ENCODE measurements at regions not wholly inside any gene's neighbourhood (a gene's known extent, or its start where the extent isn't known, plus 50 kb on each side); places are given as distances from the start of the nearest gene placed in this dataset.

DNA sequence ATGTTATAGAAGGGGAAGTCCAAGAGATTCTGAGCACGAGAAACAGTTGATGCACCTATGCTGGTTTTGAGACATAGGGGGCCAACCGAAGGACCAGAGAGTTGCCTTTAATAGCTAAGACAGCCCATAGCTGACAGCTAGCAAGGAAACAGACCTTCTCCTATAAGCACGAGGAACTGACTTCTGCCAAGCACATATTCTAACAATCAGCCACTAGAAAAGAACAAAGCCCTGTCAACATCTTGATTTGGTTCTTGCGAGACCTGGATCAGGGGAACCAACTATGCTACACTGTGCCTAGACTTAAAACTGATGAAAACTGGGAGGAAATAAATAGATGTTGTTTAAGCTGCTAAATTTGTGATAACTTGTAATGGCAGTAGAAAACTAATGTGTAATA, 785.6 kb downstream of the TMTC2 start:
- no peaks in the 10 kb centered on the region for H3K36me3 ChIP-seq (ENCODE audit: control insufficient read depth in 2 of 4, insufficient read depth in 4 of 4, low read length in 3 of 4)
- ChIA-PET POLR2A (ENCODE audit: partially characterized antibody) (no interaction called here), CTCF (ENCODE audit: partially characterized antibody) (interaction anchor here (2.3 to 2.4 kb wide), 2 partner anchors 9 to 354 kb away, joined by 5 read pairs; no protein-coding TSS in a partner anchor)
- FAIRE-seq, result no peak
- no peak overlapping the region for H4K5ac ChIP-seq (ENCODE audit: insufficient read length, low read depth, low read length)
- H3K9ac ChIP-seq (replicated peaks in 1 of 4; ENCODE audit: extremely low read depth in 1 of 4, low read depth in 3 of 4, low read length in 3 of 4), result no peak overlapping the region
- no peak overlapping the region for H2AK5ac ChIP-seq (ENCODE audit: low read depth, low read length)
- H3K4me3 ChIP-seq (ENCODE audit: extremely low read depth in 1 of 4, insufficient read depth in 2 of 4, low read depth in 3 of 4, low read length in 4 of 4), result no peak overlapping the region
- DNase-seq (ENCODE audit: low read depth in 1 of 2, low spot score in 2 of 2), result no peak
- TF ChIP-seq GABPA (IDR thresholded peaks at IDR 0.05; ENCODE audit: borderline replicate concordance, insufficient read depth, low read length) (no peak), SRF (IDR thresholded peaks at IDR 0.05; ENCODE audit: low read depth, low read length) (no peak), SP1 (IDR thresholded peaks at IDR 0.05; ENCODE audit: low read depth, low read length) (no peak)
- TF ChIP-seq, protein P1, sequence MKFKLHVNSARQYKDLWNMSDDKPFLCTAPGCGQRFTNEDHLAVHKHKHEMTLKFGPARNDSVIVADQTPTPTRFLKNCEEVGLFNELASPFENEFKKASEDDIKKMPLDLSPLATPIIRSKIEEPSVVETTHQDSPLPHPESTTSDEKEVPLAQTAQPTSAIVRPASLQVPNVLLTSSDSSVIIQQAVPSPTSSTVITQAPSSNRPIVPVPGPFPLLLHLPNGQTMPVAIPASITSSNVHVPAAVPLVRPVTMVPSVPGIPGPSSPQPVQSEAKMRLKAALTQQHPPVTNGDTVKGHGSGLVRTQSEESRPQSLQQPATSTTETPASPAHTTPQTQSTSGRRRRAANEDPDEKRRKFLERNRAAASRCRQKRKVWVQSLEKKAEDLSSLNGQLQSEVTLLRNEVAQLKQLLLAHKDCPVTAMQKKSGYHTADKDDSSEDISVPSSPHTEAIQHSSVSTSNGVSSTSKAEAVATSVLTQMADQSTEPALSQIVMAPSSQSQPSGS (IDR thresholded peaks at IDR 0.05; ENCODE audit: low read length), result no peak
- no peak overlapping the region for H3K23ac ChIP-seq (ENCODE audit: insufficient read length)
- H3K27ac ChIP-seq (ENCODE audit: low read depth, low read length), result no peak overlapping the region
- H3K4me1 ChIP-seq (replicated peaks in 1 of 4; ENCODE audit: control insufficient read depth in 3 of 4, insufficient read depth in 4 of 4, low read length in 3 of 4), result no peaks in the 10 kb centered on the region
- H4K8ac ChIP-seq (ENCODE audit: extremely low read depth, insufficient read depth, low read length), result no peak overlapping the region
- H3K9me3 ChIP-seq (ENCODE audit: insufficient read depth in 2 of 2, low read depth in 1 of 2, low read length in 1 of 2), result no peaks in the 10 kb centered on the region
- no peaks in the 10 kb centered on the region for H4K20me1 ChIP-seq (replicated peaks in 1 of 2; ENCODE audit: control insufficient read depth in 1 of 2, insufficient read depth in 2 of 2, low read length in 2 of 2)
- no peak overlapping the region for H3K4me2 ChIP-seq (ENCODE audit: insufficient read depth in 1 of 2, low read depth in 2 of 2, low read length in 2 of 2)
- H2BK5ac ChIP-seq (ENCODE audit: low read depth, low read length), result no peak overlapping the region
- H3K56ac ChIP-seq (replicated peaks; ENCODE audit: insufficient read length, low read depth, low read length), result no peak overlapping the region
- H3K23me2 ChIP-seq (ENCODE audit: low read depth, low read length), result no peaks in the 10 kb centered on the region
- no peak overlapping the region; the same call in 1 of the 2 replicates for H2BK15ac ChIP-seq (ENCODE audit: low read length)
- 92% methylated on average over 4 of the region's 4 CpGs; no CpG with 5 or more reads in 1 of the 2 experiments for WGBS, 2 experiments (ENCODE audit: extremely low coverage in 1 of 2, insufficient coverage in 1 of 2, insufficient read length in 1 of 2, insufficient replicate concordance in 2 of 2, low coverage in 1 of 2, low lambda C conversion rate in 2 of 2, missing lambda C conversion rate in 1 of 2)
- H4K91ac ChIP-seq (replicated peaks; ENCODE audit: insufficient read length, low read length), result no peak overlapping the region
- no peaks in the 10 kb centered on the region for H3K79me1 ChIP-seq (ENCODE audit: low read depth, low read length)
- no peak overlapping the region for H2BK12ac ChIP-seq (ENCODE audit: low read depth, low read length)
- H3K14ac ChIP-seq (ENCODE audit: insufficient read length), result no peak overlapping the region
- no peaks in the 10 kb centered on the region for H3K79me2 ChIP-seq (ENCODE audit: control insufficient read depth in 1 of 2, insufficient read depth in 2 of 2, low read length in 2 of 2)
- no peak overlapping the region for H2AFZ ChIP-seq (ENCODE audit: low read length)
- H3K4ac ChIP-seq (replicated peaks; ENCODE audit: insufficient read length, low read depth, low read length), result no peak overlapping the region
- no peak overlapping the region for H2BK20ac ChIP-seq (ENCODE audit: low read length)
- no peak overlapping the region for H3K18ac ChIP-seq (ENCODE audit: extremely low read depth, low read length)
- no peaks in the 10 kb centered on the region for H3K27me3 ChIP-seq (replicated peaks in 1 of 4; ENCODE audit: control insufficient read depth in 3 of 4, extremely low read depth in 1 of 4, insufficient read depth in 3 of 4, low read length in 3 of 4)
- no peak overlapping the region for H2BK120ac ChIP-seq (replicated peaks; ENCODE audit: low read depth, low read length)

Measured in H1 (cell line).